HG02610 (cell line): ENCODE measurements at regions not wholly inside any gene's neighbourhood (a gene's known extent, or its start where the extent isn't known, plus 50 kb on each side); places are given as distances from the start of the nearest gene placed in this dataset.

Experiments
- ATAC-seq: cut with Tn5 transposase; IDR thresholded peaks from one replicate; pipeline ENCODE4 v1.9.1; 2021; ENCODE audit warnings: mild to moderate bottlenecking, moderate library complexity; ENCODE audit not compliant: unreplicated experiment

- ATAC-seq = no peak
Measured at GRCh38 chr3:182190056-182190455, 478.3 kb downstream of the SOX2 start.

GRCh38 chr3:182198345-182198744 lies 486.6 kb downstream of the SOX2 start:
- no peak for ATAC-seq

GRCh38 chr3:182201456-182202168 lies 489.9 kb downstream of the SOX2 start:
- ATAC-seq = no peak

- ATAC-seq = no peak
Measured at GRCh38 chr3:182212479-182213076, 500.9 kb downstream of the SOX2 start.

- no peak for ATAC-seq
Measured at GRCh38 chr3:182214416-182214815, 502.7 kb downstream of the SOX2 start.

GRCh38 chr3:182215881-182216280 lies 504.2 kb downstream of the SOX2 start:
- no peak for ATAC-seq

- no peak for ATAC-seq
Measured at GRCh38 chr3:182216311-182216970, 504.7 kb downstream of the SOX2 start.

GRCh38 chr3:182220013-182220412 lies 508.3 kb downstream of the SOX2 start:
- no peak for ATAC-seq

- no peak for ATAC-seq
Measured at GRCh38 chr3:182220471-182220870, 508.7 kb downstream of the SOX2 start.

GRCh38 chr3:182226995-182227394 lies 515.3 kb downstream of the SOX2 start:
- ATAC-seq = no peak

- ATAC-seq = no peak
Measured at GRCh38 chr3:182233405-182233804, 521.7 kb downstream of the SOX2 start.

GRCh38 chr3:182233957-182234356 lies 522.2 kb downstream of the SOX2 start:
- no peak for ATAC-seq

GRCh38 chr3:182234881-182235280 lies 523.2 kb downstream of the SOX2 start:
- no peak for ATAC-seq

GRCh38 chr3:182235504-182235903 lies 523.8 kb downstream of the SOX2 start:
- no peak for ATAC-seq

- ATAC-seq = no peak
Measured at GRCh38 chr3:182238126-182238525, 526.4 kb downstream of the SOX2 start.

GRCh38 chr3:182239316-182239715 lies 527.6 kb downstream of the SOX2 start:
- ATAC-seq = no peak

GRCh38 chr3:182240474-182240873 lies 528.7 kb downstream of the SOX2 start:
- ATAC-seq = no peak

- ATAC-seq = no peak
Measured at GRCh38 chr3:182241196-182241765, 529.6 kb downstream of the SOX2 start.

GRCh38 chr3:182241766-182242488 lies 530.2 kb downstream of the SOX2 start:
- ATAC-seq = no peak

GRCh38 chr3:182242489-182242942 lies 530.8 kb downstream of the SOX2 start:
- no peak for ATAC-seq

GRCh38 chr3:182243625-182244024 lies 531.9 kb downstream of the SOX2 start:
- ATAC-seq = no peak
